ENCODE measurements at regions not wholly inside any gene's neighbourhood (a gene's known extent, or its start where the extent isn't known, plus 50 kb on each side); places are given as distances from the start of the nearest gene placed in this dataset.

GRCh38 chr11:82676483-82677094, 57.1 kb downstream of the FAM181B start:
- no peak overlapping the region for H3K27ac ChIP-seq
- H3K36me3 ChIP-seq = no peaks in the 10 kb centered on the region
- H3K27me3 ChIP-seq = no peaks in the 10 kb centered on the region
- H3K9me3 ChIP-seq (ENCODE audit: low read depth) = no peaks in the 10 kb centered on the region
- no peaks in the 10 kb centered on the region for H3K4me1 ChIP-seq (ENCODE audit: low read depth)
- no peak overlapping the region for H3K4me3 ChIP-seq
- peak; percentile 38 for TF ChIP-seq CTCF (IDR thresholded peaks at IDR 0.05; ENCODE audit: low read depth, low read length)
- DNase-seq (ENCODE audit: low read depth in 1 of 2, low spot score in 1 of 2) = no peak

GRCh38 chr11:82675838-82676237, 57.8 kb downstream of the FAM181B start:
- Histone ChIP-seq H3K4me3 (no peak overlapping the region), H3K27me3 (no peaks in the 10 kb centered on the region), H3K36me3 (no peaks in the 10 kb centered on the region), H3K4me1 (ENCODE audit: low read depth) (no peaks in the 10 kb centered on the region), H3K27ac (no peak overlapping the region), H3K9me3 (ENCODE audit: low read depth) (no peaks in the 10 kb centered on the region)
- DNase-seq (ENCODE audit: low read depth in 1 of 2, low spot score in 1 of 2) = no peak
- no peak for TF ChIP-seq CTCF (IDR thresholded peaks at IDR 0.05; ENCODE audit: low read depth, low read length)

GRCh38 chr11:82673631-82674030, 60.0 kb downstream of the FAM181B start:
- Histone ChIP-seq H3K36me3 (no peaks in the 10 kb centered on the region), H3K4me3 (no peak overlapping the region), H3K27me3 (no peaks in the 10 kb centered on the region), H3K9me3 (ENCODE audit: low read depth) (no peaks in the 10 kb centered on the region), H3K27ac (no peak overlapping the region), H3K4me1 (ENCODE audit: low read depth) (no peaks in the 10 kb centered on the region)
- DNase-seq (ENCODE audit: low read depth in 1 of 2, low spot score in 1 of 2) = no peak
- no peak for TF ChIP-seq CTCF (IDR thresholded peaks at IDR 0.05; ENCODE audit: low read depth, low read length)

- TF ChIP-seq CTCF (IDR thresholded peaks at IDR 0.05; ENCODE audit: low read depth, low read length) = no peak
- no peaks in the 10 kb centered on the region for H3K27me3 ChIP-seq
- no peak overlapping the region for H3K27ac ChIP-seq
- no peaks in the 10 kb centered on the region for H3K4me1 ChIP-seq (ENCODE audit: low read depth)
- no peaks in the 10 kb centered on the region for H3K9me3 ChIP-seq (ENCODE audit: low read depth)
- H3K4me3 ChIP-seq = no peak overlapping the region
- H3K36me3 ChIP-seq = no peaks in the 10 kb centered on the region
- DNase-seq (ENCODE audit: low read depth in 1 of 2, low spot score in 1 of 2) = no peak
Observed at GRCh38 chr11:82671451-82671850, 62.2 kb downstream of the FAM181B start.

GRCh38 chr11:82663535-82663934, 70.1 kb downstream of the FAM181B start:
- no peaks in the 10 kb centered on the region for H3K36me3 ChIP-seq
- no peaks in the 10 kb centered on the region for H3K9me3 ChIP-seq (ENCODE audit: low read depth)
- DNase-seq (ENCODE audit: low read depth in 1 of 2, low spot score in 1 of 2) = no peak
- H3K4me3 ChIP-seq = no peak overlapping the region
- H3K27me3 ChIP-seq = peaks cover 5% of the 10 kb centered on the region
- no peaks in the 10 kb centered on the region for H3K4me1 ChIP-seq (ENCODE audit: low read depth)
- H3K27ac ChIP-seq = no peak overlapping the region
- no peak for TF ChIP-seq CTCF (IDR thresholded peaks at IDR 0.05; ENCODE audit: low read depth, low read length)
